ENCODE measurements at regions not wholly inside any gene's neighbourhood (a gene's known extent, or its start where the extent isn't known, plus 50 kb on each side); places are given as distances from the start of the nearest gene placed in this dataset.

DNA sequence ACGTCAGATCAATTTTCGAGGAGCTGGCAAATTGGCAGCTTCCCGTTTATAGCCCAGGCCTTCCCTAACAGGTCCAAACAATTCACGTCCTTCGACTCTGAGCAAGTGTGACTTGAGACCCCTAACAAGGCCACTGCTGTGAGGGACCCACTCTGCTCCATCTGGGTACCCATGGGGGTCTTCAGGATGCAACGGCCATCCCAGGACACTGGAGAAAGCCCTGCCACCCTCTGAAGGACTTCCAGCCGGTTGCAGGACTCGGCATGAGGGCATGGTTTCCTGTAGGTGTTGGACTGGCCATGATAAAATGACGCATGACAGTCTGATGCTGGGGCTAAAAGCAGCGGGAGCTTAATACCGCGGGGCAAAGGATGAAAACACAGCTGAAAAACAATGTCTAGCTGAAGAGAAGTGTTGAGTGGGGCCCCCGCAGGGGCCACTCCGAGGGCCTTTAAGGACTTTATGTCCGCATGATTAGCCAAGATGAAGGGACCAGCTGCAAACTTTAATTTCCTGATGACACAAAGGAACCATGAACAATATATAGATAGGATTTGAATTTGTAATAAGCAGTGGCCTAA, 113.3 kb upstream of the ZNF521 start:
- no peak for FAIRE-seq
- Histone ChIP-seq H3K9me1 (replicated peaks; ENCODE audit: control insufficient read depth, extremely low read depth, insufficient read depth, low read length) (no peaks in the 10 kb centered on the region), H3K79me2 (ENCODE audit: control insufficient read depth, insufficient read depth, low read length) (no peaks in the 10 kb centered on the region), H3K36me3 (ENCODE audit: control insufficient read depth in 2 of 2, extremely low read depth in 1 of 2, insufficient read depth in 2 of 2, low read length in 2 of 2) (no peaks in the 10 kb centered on the region), H3K27ac (ENCODE audit: insufficient read depth, low read depth, low read length) (no peak overlapping the region), H3K4me3 (replicated peaks in 1 of 3; ENCODE audit: insufficient read depth in 1 of 3, low read depth in 1 of 3, low read length in 3 of 3) (no peak overlapping the region), H3K9ac (replicated peaks; ENCODE audit: extremely low read depth, insufficient read depth, low read length) (no peak overlapping the region), H3K4me1 (ENCODE audit: control insufficient read depth, extremely low read depth, insufficient read depth, low read length) (peaks cover 4% of the 10 kb centered on the region), H2AFZ (ENCODE audit: low read depth, low read length) (no peak overlapping the region), H3K27me3 (ENCODE audit: control insufficient read depth in 2 of 2, insufficient read depth in 2 of 2, low read length in 2 of 2) (peaks cover 4 to 8% of the 10 kb centered on the region in 2 experiments), H3K9me3 (replicated peaks; ENCODE audit: control insufficient read depth, insufficient read depth, low read length) (no peaks in the 10 kb centered on the region), H4K20me1 (replicated peaks; ENCODE audit: control insufficient read depth, extremely low read depth, insufficient read depth, low read length) (no peaks in the 10 kb centered on the region), H3K4me2 (ENCODE audit: insufficient read depth, low read length) (no peak overlapping the region)
- intact Hi-C loops (cut with micrococcal nuclease), result no loop called here
- ChIA-PET POLR2A (no interaction called here), CTCF (interaction anchor here (1.3 kb wide), 1 partner anchor 18 kb away, joined by 3 read pairs; no protein-coding TSS in a partner anchor)
- no TSS peak for BruUV-seq (replicated peaks)
- TF ChIP-seq EZH2 (IDR thresholded peaks at IDR 0.05; ENCODE audit: borderline replicate concordance, low read depth, low read length, severe bottlenecking) (no peak), GATA2 (IDR thresholded peaks at IDR 0.05; ENCODE audit: insufficient read depth, insufficient read length, low read depth, low read length) (no peak), JUN (IDR thresholded peaks at IDR 0.05; ENCODE audit: borderline replicate concordance, insufficient read depth, insufficient read length, low read depth) (no peak), FOS (IDR thresholded peaks at IDR 0.05; ENCODE audit: borderline replicate concordance, insufficient read depth, low read length) (no peak), POLR2A (IDR thresholded peaks at IDR 0.05; ENCODE audit: low read depth, low read length) (no peak), POLR2AphosphoS5 (IDR thresholded peaks at IDR 0.05; ENCODE audit: insufficient read depth, low read depth, low read length) (no peak), MYC (IDR thresholded peaks at IDR 0.05; ENCODE audit: low read depth, low read length) (no peak)
- TF ChIP-seq, protein P1, sequence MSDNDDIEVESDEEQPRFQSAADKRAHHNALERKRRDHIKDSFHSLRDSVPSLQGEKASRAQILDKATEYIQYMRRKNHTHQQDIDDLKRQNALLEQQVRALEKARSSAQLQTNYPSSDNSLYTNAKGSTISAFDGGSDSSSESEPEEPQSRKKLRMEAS (IDR thresholded peaks at IDR 0.05; ENCODE audit: insufficient read depth, insufficient read length), result no peak
- TF ChIP-seq, protein P2, sequence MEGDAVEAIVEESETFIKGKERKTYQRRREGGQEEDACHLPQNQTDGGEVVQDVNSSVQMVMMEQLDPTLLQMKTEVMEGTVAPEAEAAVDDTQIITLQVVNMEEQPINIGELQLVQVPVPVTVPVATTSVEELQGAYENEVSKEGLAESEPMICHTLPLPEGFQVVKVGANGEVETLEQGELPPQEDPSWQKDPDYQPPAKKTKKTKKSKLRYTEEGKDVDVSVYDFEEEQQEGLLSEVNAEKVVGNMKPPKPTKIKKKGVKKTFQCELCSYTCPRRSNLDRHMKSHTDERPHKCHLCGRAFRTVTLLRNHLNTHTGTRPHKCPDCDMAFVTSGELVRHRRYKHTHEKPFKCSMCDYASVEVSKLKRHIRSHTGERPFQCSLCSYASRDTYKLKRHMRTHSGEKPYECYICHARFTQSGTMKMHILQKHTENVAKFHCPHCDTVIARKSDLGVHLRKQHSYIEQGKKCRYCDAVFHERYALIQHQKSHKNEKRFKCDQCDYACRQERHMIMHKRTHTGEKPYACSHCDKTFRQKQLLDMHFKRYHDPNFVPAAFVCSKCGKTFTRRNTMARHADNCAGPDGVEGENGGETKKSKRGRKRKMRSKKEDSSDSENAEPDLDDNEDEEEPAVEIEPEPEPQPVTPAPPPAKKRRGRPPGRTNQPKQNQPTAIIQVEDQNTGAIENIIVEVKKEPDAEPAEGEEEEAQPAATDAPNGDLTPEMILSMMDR (IDR thresholded peaks at IDR 0.05; ENCODE audit: extremely low read depth in 1 of 2, insufficient read depth in 1 of 2, low read depth in 1 of 2, low read length in 2 of 2), result no peak
- dilution Hi-C loops (cut with MboI; ENCODE audit: extremely low pct_ligation_motif_present, low sequenced_read_pairs), result no loop called here
- DNase-seq (ENCODE audit: low read depth, low spot score), result no peak
